ENCODE measurements at regions not wholly inside any gene's neighbourhood (a gene's known extent, or its start where the extent isn't known, plus 50 kb on each side); places are given as distances from the start of the nearest gene placed in this dataset.

DNA sequence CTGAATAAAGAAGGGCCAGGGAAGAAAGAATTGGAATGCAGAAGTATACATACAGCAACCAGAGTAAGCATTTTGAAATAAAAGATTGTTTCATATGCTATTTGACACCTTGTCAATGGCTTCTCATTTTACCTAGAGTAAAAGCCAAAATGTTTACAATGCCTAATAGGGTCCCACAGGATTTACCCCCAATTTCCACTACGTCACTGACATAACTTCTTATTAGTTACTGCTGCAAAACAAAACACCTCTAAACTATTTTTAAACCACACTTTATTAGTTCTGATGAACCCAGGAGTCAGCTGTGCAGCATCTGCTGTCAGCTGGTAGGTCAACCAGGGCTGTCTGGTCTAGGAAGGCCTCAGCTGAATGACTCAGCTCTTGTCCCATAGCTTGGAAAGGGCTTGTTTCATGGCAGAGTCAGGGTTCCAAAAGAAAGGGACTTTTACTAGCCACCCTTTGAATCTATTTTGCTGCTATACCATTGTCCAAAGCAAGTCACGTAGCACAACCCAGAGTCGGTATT, 945.1 kb downstream of the EPHA3 start:
- Histone ChIP-seq H3K4me2 (ENCODE audit: insufficient read depth, low read length) (no peak overlapping the region), H3K36me3 (ENCODE audit: control insufficient read depth in 2 of 2, extremely low read depth in 1 of 2, insufficient read depth in 2 of 2, low read length in 2 of 2) (no peaks in the 10 kb centered on the region), H3K9me3 (replicated peaks; ENCODE audit: control insufficient read depth, insufficient read depth, low read length) (peaks cover under 1% of the 10 kb centered on the region), H4K20me1 (replicated peaks; ENCODE audit: control insufficient read depth, extremely low read depth, insufficient read depth, low read length) (no peaks in the 10 kb centered on the region), H3K27ac (ENCODE audit: insufficient read depth, low read depth, low read length) (no peak overlapping the region), H3K4me1 (ENCODE audit: control insufficient read depth, extremely low read depth, insufficient read depth, low read length) (no peaks in the 10 kb centered on the region), H3K9me1 (replicated peaks; ENCODE audit: control insufficient read depth, extremely low read depth, insufficient read depth, low read length) (no peaks in the 10 kb centered on the region), H3K9ac (replicated peaks; ENCODE audit: extremely low read depth, insufficient read depth, low read length) (no peak overlapping the region), H3K4me3 (replicated peaks in 1 of 3; ENCODE audit: insufficient read depth in 1 of 3, low read depth in 1 of 3, low read length in 3 of 3) (no peak overlapping the region), H3K27me3 (ENCODE audit: control insufficient read depth in 2 of 2, insufficient read depth in 2 of 2, low read length in 2 of 2) (no peaks in the 10 kb centered on the region), H2AFZ (ENCODE audit: low read depth, low read length) (no peak overlapping the region), H3K79me2 (ENCODE audit: control insufficient read depth, insufficient read depth, low read length) (no peaks in the 10 kb centered on the region)
- TF ChIP-seq FOS (IDR thresholded peaks at IDR 0.05; ENCODE audit: borderline replicate concordance, insufficient read depth, low read length) (no peak), EZH2 (IDR thresholded peaks at IDR 0.05; ENCODE audit: borderline replicate concordance, low read depth, low read length, severe bottlenecking) (no peak), JUN (IDR thresholded peaks at IDR 0.05; ENCODE audit: borderline replicate concordance, insufficient read depth, insufficient read length, low read depth) (no peak)
- DNase-seq (ENCODE audit: low read depth, low spot score) (no peak), FAIRE-seq (no peak)
- BruUV-seq (replicated peaks): no TSS peak
- POLR2A ChIA-PET: no interaction called here
- intact Hi-C loops (cut with micrococcal nuclease): no loop called here
- CTCF ChIA-PET: no interaction called here
- dilution Hi-C loops (cut with MboI; ENCODE audit: extremely low pct_ligation_motif_present, low sequenced_read_pairs): no loop called here

DNA sequence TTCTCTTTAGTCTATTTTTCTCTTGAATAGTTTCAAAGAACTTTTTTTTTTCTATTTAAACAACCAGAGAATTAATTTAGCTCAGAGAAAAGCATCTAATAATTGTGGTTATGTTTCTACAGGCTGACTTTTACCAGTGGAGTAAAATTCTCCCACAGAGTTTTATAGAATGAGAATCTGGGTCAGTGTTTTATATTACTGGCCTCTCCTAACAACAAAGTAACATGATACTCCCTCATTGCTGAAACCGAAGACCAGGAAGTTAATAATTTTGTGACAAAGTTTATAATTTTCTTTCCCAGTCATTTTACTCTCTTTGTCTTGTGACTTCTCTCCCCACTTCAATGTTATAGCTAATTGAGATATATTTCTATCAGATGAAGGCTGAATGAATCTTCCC, 946.9 kb downstream of the EPHA3 start:
- CTCF ChIA-PET: no interaction called here
- FAIRE-seq: no peak

More for the DNA sequence above, 946.9 kb downstream of the EPHA3 start:
- no peaks in the 10 kb centered on the region for H3K79me2 ChIP-seq (ENCODE audit: control insufficient read depth, insufficient read depth, low read length)
- H3K9me3 ChIP-seq (replicated peaks; ENCODE audit: control insufficient read depth, insufficient read depth, low read length): peaks cover 3% of the 10 kb centered on the region
- H3K9ac ChIP-seq (replicated peaks; ENCODE audit: extremely low read depth, insufficient read depth, low read length): no peak overlapping the region
- DNase-seq (ENCODE audit: low read depth, low spot score): no peak
- H3K27ac ChIP-seq (ENCODE audit: insufficient read depth, low read depth, low read length): no peak overlapping the region
- TF ChIP-seq JUN (IDR thresholded peaks at IDR 0.05; ENCODE audit: borderline replicate concordance, insufficient read depth, insufficient read length, low read depth) (no peak), POLR2A (IDR thresholded peaks at IDR 0.05; ENCODE audit: low read depth, low read length) (no peak), GATA2 (IDR thresholded peaks at IDR 0.05; ENCODE audit: insufficient read depth, insufficient read length, low read depth, low read length) (no peak), POLR2AphosphoS5 (IDR thresholded peaks at IDR 0.05; ENCODE audit: insufficient read depth, low read depth, low read length) (no peak), MYC (IDR thresholded peaks at IDR 0.05; ENCODE audit: low read depth, low read length) (no peak), EZH2 (IDR thresholded peaks at IDR 0.05; ENCODE audit: borderline replicate concordance, low read depth, low read length, severe bottlenecking) (no peak), FOS (IDR thresholded peaks at IDR 0.05; ENCODE audit: borderline replicate concordance, insufficient read depth, low read length) (no peak)
- TF ChIP-seq, protein P1, sequence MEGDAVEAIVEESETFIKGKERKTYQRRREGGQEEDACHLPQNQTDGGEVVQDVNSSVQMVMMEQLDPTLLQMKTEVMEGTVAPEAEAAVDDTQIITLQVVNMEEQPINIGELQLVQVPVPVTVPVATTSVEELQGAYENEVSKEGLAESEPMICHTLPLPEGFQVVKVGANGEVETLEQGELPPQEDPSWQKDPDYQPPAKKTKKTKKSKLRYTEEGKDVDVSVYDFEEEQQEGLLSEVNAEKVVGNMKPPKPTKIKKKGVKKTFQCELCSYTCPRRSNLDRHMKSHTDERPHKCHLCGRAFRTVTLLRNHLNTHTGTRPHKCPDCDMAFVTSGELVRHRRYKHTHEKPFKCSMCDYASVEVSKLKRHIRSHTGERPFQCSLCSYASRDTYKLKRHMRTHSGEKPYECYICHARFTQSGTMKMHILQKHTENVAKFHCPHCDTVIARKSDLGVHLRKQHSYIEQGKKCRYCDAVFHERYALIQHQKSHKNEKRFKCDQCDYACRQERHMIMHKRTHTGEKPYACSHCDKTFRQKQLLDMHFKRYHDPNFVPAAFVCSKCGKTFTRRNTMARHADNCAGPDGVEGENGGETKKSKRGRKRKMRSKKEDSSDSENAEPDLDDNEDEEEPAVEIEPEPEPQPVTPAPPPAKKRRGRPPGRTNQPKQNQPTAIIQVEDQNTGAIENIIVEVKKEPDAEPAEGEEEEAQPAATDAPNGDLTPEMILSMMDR (IDR thresholded peaks at IDR 0.05; ENCODE audit: extremely low read depth in 1 of 2, insufficient read depth in 1 of 2, low read depth in 1 of 2, low read length in 2 of 2): no peak
- TF ChIP-seq, protein P2, sequence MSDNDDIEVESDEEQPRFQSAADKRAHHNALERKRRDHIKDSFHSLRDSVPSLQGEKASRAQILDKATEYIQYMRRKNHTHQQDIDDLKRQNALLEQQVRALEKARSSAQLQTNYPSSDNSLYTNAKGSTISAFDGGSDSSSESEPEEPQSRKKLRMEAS (IDR thresholded peaks at IDR 0.05; ENCODE audit: insufficient read depth, insufficient read length): no peak
- no peaks in the 10 kb centered on the region for H3K4me1 ChIP-seq (ENCODE audit: control insufficient read depth, extremely low read depth, insufficient read depth, low read length)
- no TSS peak for BruUV-seq (replicated peaks)
- dilution Hi-C loops (cut with MboI; ENCODE audit: extremely low pct_ligation_motif_present, low sequenced_read_pairs): no loop called here
- H3K36me3 ChIP-seq (ENCODE audit: control insufficient read depth in 2 of 2, extremely low read depth in 1 of 2, insufficient read depth in 2 of 2, low read length in 2 of 2): no peaks in the 10 kb centered on the region
- no peak overlapping the region for H3K4me2 ChIP-seq (ENCODE audit: insufficient read depth, low read length)
- intact Hi-C loops (cut with micrococcal nuclease): no loop called here
- H4K20me1 ChIP-seq (replicated peaks; ENCODE audit: control insufficient read depth, extremely low read depth, insufficient read depth, low read length): no peaks in the 10 kb centered on the region
- POLR2A ChIA-PET: no interaction called here
- no peak overlapping the region for H3K4me3 ChIP-seq (replicated peaks in 1 of 3; ENCODE audit: insufficient read depth in 1 of 3, low read depth in 1 of 3, low read length in 3 of 3)
- no peaks in the 10 kb centered on the region for H3K27me3 ChIP-seq (ENCODE audit: control insufficient read depth in 2 of 2, insufficient read depth in 2 of 2, low read length in 2 of 2)
- no peaks in the 10 kb centered on the region for H3K9me1 ChIP-seq (replicated peaks; ENCODE audit: control insufficient read depth, extremely low read depth, insufficient read depth, low read length)
- H2AFZ ChIP-seq (ENCODE audit: low read depth, low read length): no peak overlapping the region

All from endothelial cell of umbilical vein (primary cell).